Endothelial cell of umbilical vein (primary cell): ENCODE measurements at regions not wholly inside any gene's neighbourhood (a gene's known extent, or its start where the extent isn't known, plus 50 kb on each side); places are given as distances from the start of the nearest gene placed in this dataset.

ENCODE experiments used
- BruUV-seq: library from RNA; stranded (reverse); fragments of 400-500 nt; replicated peaks from 2 replicates; lab custom pipeline; 2021; lab: Mats Ljungman, UMichigan
- CTCF ChIA-PET: fragments of 300-600, 350-600 bp; sonication (Branson Sonifier 250); formaldehyde crosslinking; loops from one replicate; lab custom pipeline; 2021; ENCODE audit warnings: antibody characterized with exemption, inconsistent platforms; lab: Charles Lee
- POLR2A ChIA-PET: fragments of 300-600, 350-600 bp; sonication (Branson Sonifier 250); formaldehyde crosslinking; loops from one replicate; lab custom pipeline; 2021; ENCODE audit warnings: antibody characterized with exemption, inconsistent platforms; lab: Charles Lee
- DNase-seq: peaks from one replicate; pipeline ENCODE4 v3.0.0-alpha.2; 2011; ENCODE audit warnings: low read depth, low spot score
- FAIRE-seq: peaks from 2 replicates; lab custom pipeline; 2011; peaks lifted over from hg19 to GRCh38; lab: Jason Lieb, UNC
- H2AFZ ChIP-seq: 2 replicates; pipeline ENCODE4 v1.6.0; 2012; ENCODE audit warnings: low read depth, low read length, control low read depth, inconsistent platforms
- H3K27ac ChIP-seq: 2 replicates; pipeline ENCODE4 v1.5.1; 2011; ENCODE audit warnings: low read depth, mild to moderate bottlenecking, control low read depth, low read length, moderate library complexity; ENCODE audit not compliant: insufficient read depth
- H3K27me3 ChIP-seq, 2 experiments: 2 replicates each; pipeline versions ENCODE4 v1.6.0 to v1.6.1; 2011; ENCODE audit warnings: low read length in 2 of 2, mixed read lengths in 1 of 2; ENCODE audit not compliant: control insufficient read depth in 2 of 2, insufficient read depth in 2 of 2
- H3K36me3 ChIP-seq, 2 experiments: 2 replicates in 1 of 2; 3 replicates in 1 of 2; pipeline ENCODE4 v1.5.1; 2011; ENCODE audit warnings: low read length in 2 of 2, mild to moderate bottlenecking in 1 of 2, moderate library complexity in 1 of 2; ENCODE audit not compliant: control insufficient read depth in 2 of 2, insufficient read depth in 2 of 2; ENCODE audit errors: extremely low read depth in 1 of 2
- H3K4me1 ChIP-seq: 3 replicates; pipeline ENCODE4 v1.5.1; 2011; ENCODE audit warnings: mild to moderate bottlenecking, low read length; ENCODE audit not compliant: control insufficient read depth, insufficient read depth; ENCODE audit errors: extremely low read depth
- H3K4me2 ChIP-seq: 2 replicates; pipeline ENCODE4 v1.6.1; 2011; ENCODE audit warnings: low read length, control low read depth, mixed read lengths; ENCODE audit not compliant: insufficient read depth
- H3K4me3 ChIP-seq, 3 experiments: fragments of 200-600 bp in 1 of 3; sonication (generic), shearing (Covaris generic) in 1 of 3; replicated peaks in 1 of 3; 2 replicates each; pipeline ENCODE4 v1.5.1; 2011 to 2016; ENCODE audit warnings: control low read depth in 3 of 3, low read length in 3 of 3, mild to moderate bottlenecking in 2 of 3, inconsistent platforms in 1 of 3, low read depth in 1 of 3, moderate library complexity in 1 of 3; ENCODE audit not compliant: insufficient read depth in 1 of 3
- H3K79me2 ChIP-seq: 2 replicates; pipeline ENCODE4 v1.6.0; 2012; ENCODE audit warnings: low read length, inconsistent platforms; ENCODE audit not compliant: control insufficient read depth, insufficient read depth
- H3K9ac ChIP-seq: replicated peaks from 2 replicates; pipeline ENCODE3; 2011; ENCODE audit warnings: low read length, control low read depth; ENCODE audit not compliant: insufficient read depth; ENCODE audit errors: extremely low read depth
- H3K9me1 ChIP-seq: replicated peaks from 3 replicates; pipeline ENCODE4 v1.6.0; 2011; ENCODE audit warnings: mild to moderate bottlenecking, low read length; ENCODE audit not compliant: control insufficient read depth, insufficient read depth; ENCODE audit errors: extremely low read depth
- H3K9me3 ChIP-seq: replicated peaks from 2 replicates; pipeline ENCODE4 v1.5.1; 2012; ENCODE audit warnings: low read length, inconsistent platforms; ENCODE audit not compliant: control insufficient read depth, insufficient read depth
- H4K20me1 ChIP-seq: replicated peaks from 2 replicates; pipeline ENCODE3; 2011; ENCODE audit warnings: mild to moderate bottlenecking, low read length; ENCODE audit not compliant: control insufficient read depth, insufficient read depth; ENCODE audit errors: extremely low read depth
- CTCF ChIP-seq, 2 donors: IDR thresholded peaks; 1 replicate in 1 of 2; 2 replicates in 1 of 2; pipeline ENCODE4 v1.5.1; 2011; ENCODE audit warnings: low read length in 2 of 2, mild to moderate bottlenecking in 2 of 2, moderate library complexity in 2 of 2, control low read depth in 1 of 2, inconsistent platforms in 1 of 2, low read depth in 1 of 2; ENCODE audit not compliant: insufficient read depth in 1 of 2; ENCODE audit errors: extremely low read depth in 1 of 2
- EZH2 ChIP-seq: IDR thresholded peaks from 2 replicates; pipeline ENCODE4 v1.6.1; 2012; ENCODE audit warnings: borderline replicate concordance, low read depth, mild to moderate bottlenecking, moderate library complexity, low read length, inconsistent platforms; ENCODE audit not compliant: severe bottlenecking
- FOS ChIP-seq: IDR thresholded peaks from 2 replicates; pipeline ENCODE4 v1.6.1; 2011; ENCODE audit warnings: mild to moderate bottlenecking, low read length, moderate library complexity, borderline replicate concordance; ENCODE audit not compliant: insufficient read depth
- GATA2 ChIP-seq: IDR thresholded peaks from 2 replicates; pipeline ENCODE4 v1.7.0; 2011; ENCODE audit warnings: low read depth, mild to moderate bottlenecking, moderate library complexity, mixed read lengths, low read length; ENCODE audit not compliant: insufficient read length, insufficient read depth
- JUN ChIP-seq: IDR thresholded peaks from 2 replicates; pipeline ENCODE4 v1.6.1; 2011; ENCODE audit warnings: borderline replicate concordance, low read depth; ENCODE audit not compliant: insufficient read length, insufficient read depth
- MAX ChIP-seq: IDR thresholded peaks from 2 replicates; pipeline ENCODE4 v1.6.1; 2011; ENCODE audit not compliant: insufficient read depth, insufficient read length
- MYC ChIP-seq: IDR thresholded peaks from one replicate; pipeline ENCODE4 v1.6.1; 2011; ENCODE audit warnings: mild to moderate bottlenecking, low read depth, low read length
- POLR2A ChIP-seq: IDR thresholded peaks from 2 replicates; pipeline ENCODE4 v1.6.1; 2012; ENCODE audit warnings: low read depth, mild to moderate bottlenecking, control low read depth, low read length
- POLR2AphosphoS5 ChIP-seq: IDR thresholded peaks from 2 replicates; pipeline ENCODE4 v1.6.1; 2012; ENCODE audit warnings: low read depth, mild to moderate bottlenecking, control low read depth, low read length, moderate library complexity; ENCODE audit not compliant: insufficient read depth
- dilution Hi-C: fragments of 300-500 bp; cut with MboI; formaldehyde crosslinking; loops from one replicate; pipeline ENCODE4 v1.15.0; 2019; ENCODE audit warnings: low sequenced_read_pairs; ENCODE audit not compliant: extremely low pct_ligation_motif_present
- intact Hi-C: fragments of 100-400 bp; cut with micrococcal nuclease; formaldehyde crosslinking; loops from one replicate; pipeline ENCODE4 v1.10.0; 2022

GRCh38 chr19:30207357-30207756, 164.8 kb upstream of the ZNF536 start:
- Histone ChIP-seq H2AFZ (no peak overlapping the region), H3K4me3 (no peak overlapping the region), H3K4me2 (no peak overlapping the region), H3K79me2 (no peaks in the 10 kb centered on the region), H3K27ac (no peak overlapping the region), H4K20me1 (no peaks in the 10 kb centered on the region), H3K9me3 (no peaks in the 10 kb centered on the region), H3K36me3 (no peaks in the 10 kb centered on the region), H3K27me3 (no peaks in the 10 kb centered on the region), H3K9ac (no peak overlapping the region), H3K4me1 (no peaks in the 10 kb centered on the region), H3K9me1 (no peaks in the 10 kb centered on the region)
- ChIA-PET POLR2A (no interaction called here), CTCF (no interaction called here)
- no TSS peak for BruUV-seq
- intact Hi-C loops: no loop called here
- no peak for DNase-seq
- TF ChIP-seq FOS: no peak
- TF ChIP-seq POLR2AphosphoS5: no peak
- TF ChIP-seq EZH2: no peak
- no peak for TF ChIP-seq MYC
- no peak for TF ChIP-seq GATA2
- no peak for TF ChIP-seq CTCF (IDR thresholded peaks at IDR 0.05; ENCODE audit: extremely low read depth in 1 of 2, insufficient read depth in 1 of 2, low read depth in 1 of 2, low read length in 2 of 2)
- TF ChIP-seq JUN: no peak
- TF ChIP-seq POLR2A: no peak
- TF ChIP-seq MAX: no peak
- dilution Hi-C loops: no loop called here
- no peak for FAIRE-seq
